ENCODE measurements at regions not wholly inside any gene's neighbourhood (a gene's known extent, or its start where the extent isn't known, plus 50 kb on each side); places are given as distances from the start of the nearest gene placed in this dataset.

GRCh38 chr9:103615994-103616393 is 478.1 kb upstream of the SMC2 start:
- TF ChIP-seq, protein P1, sequence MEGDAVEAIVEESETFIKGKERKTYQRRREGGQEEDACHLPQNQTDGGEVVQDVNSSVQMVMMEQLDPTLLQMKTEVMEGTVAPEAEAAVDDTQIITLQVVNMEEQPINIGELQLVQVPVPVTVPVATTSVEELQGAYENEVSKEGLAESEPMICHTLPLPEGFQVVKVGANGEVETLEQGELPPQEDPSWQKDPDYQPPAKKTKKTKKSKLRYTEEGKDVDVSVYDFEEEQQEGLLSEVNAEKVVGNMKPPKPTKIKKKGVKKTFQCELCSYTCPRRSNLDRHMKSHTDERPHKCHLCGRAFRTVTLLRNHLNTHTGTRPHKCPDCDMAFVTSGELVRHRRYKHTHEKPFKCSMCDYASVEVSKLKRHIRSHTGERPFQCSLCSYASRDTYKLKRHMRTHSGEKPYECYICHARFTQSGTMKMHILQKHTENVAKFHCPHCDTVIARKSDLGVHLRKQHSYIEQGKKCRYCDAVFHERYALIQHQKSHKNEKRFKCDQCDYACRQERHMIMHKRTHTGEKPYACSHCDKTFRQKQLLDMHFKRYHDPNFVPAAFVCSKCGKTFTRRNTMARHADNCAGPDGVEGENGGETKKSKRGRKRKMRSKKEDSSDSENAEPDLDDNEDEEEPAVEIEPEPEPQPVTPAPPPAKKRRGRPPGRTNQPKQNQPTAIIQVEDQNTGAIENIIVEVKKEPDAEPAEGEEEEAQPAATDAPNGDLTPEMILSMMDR (conservative IDR thresholded peaks at IDR 0.05; ENCODE audit: low read length), result no peak
- TF ChIP-seq EZH2phosphoT487 (IDR thresholded peaks at IDR 0.05; ENCODE audit: borderline replicate concordance, low read depth, low read length), result no peak

Data from OCI-LY7 (cell line).